ENCODE measurements at regions not wholly inside any gene's neighbourhood (a gene's known extent, or its start where the extent isn't known, plus 50 kb on each side); places are given as distances from the start of the nearest gene placed in this dataset.

- no peaks in the 10 kb centered on the region for H3K4me1 ChIP-seq (ENCODE audit: insufficient read depth, poor library complexity, severe bottlenecking)
- no peak for ATAC-seq (ENCODE audit: low read depth)
- H3K27ac ChIP-seq (ENCODE audit: poor library complexity, severe bottlenecking) = no peak overlapping the region
- no peak for DNase-seq (ENCODE audit: low spot score)
- no peak for TF ChIP-seq CTCF (IDR thresholded peaks at IDR 0.05; ENCODE audit: poor library complexity, severe bottlenecking)
- H3K36me3 ChIP-seq (ENCODE audit: low read depth) = no peaks in the 10 kb centered on the region
- no peaks in the 10 kb centered on the region for H3K9me3 ChIP-seq (ENCODE audit: severe bottlenecking)
- H3K4me3 ChIP-seq (ENCODE audit: severe bottlenecking) = no peak overlapping the region
- no peaks in the 10 kb centered on the region for H3K27me3 ChIP-seq (ENCODE audit: insufficient read depth, poor library complexity, severe bottlenecking)
These were observed 83.7 kb upstream of the KCNA4 start for GRCh38 chr11:30100495-30100894.

GRCh38 chr11:30106222-30107181 lies 89.7 kb upstream of the KCNA4 start:
- DNase-seq (ENCODE audit: low spot score) = no peak
- TF ChIP-seq CTCF (IDR thresholded peaks at IDR 0.05; ENCODE audit: poor library complexity, severe bottlenecking) = no peak

GRCh38 chr11:30107899-30108298 lies 91.1 kb upstream of the KCNA4 start:
- Histone ChIP-seq H3K36me3 (ENCODE audit: low read depth) (no peaks in the 10 kb centered on the region), H3K27me3 (ENCODE audit: insufficient read depth, poor library complexity, severe bottlenecking) (no peaks in the 10 kb centered on the region), H3K27ac (ENCODE audit: poor library complexity, severe bottlenecking) (no peak overlapping the region), H3K4me1 (ENCODE audit: insufficient read depth, poor library complexity, severe bottlenecking) (no peaks in the 10 kb centered on the region), H3K9me3 (ENCODE audit: severe bottlenecking) (no peaks in the 10 kb centered on the region), H3K4me3 (ENCODE audit: severe bottlenecking) (no peak overlapping the region)
- no peak for DNase-seq (ENCODE audit: low spot score)
- no peak for TF ChIP-seq CTCF (IDR thresholded peaks at IDR 0.05; ENCODE audit: poor library complexity, severe bottlenecking)
- ATAC-seq (ENCODE audit: low read depth) = peak; percentile 71; the same call in 2 of the 3 replicates

More at GRCh38 chr11:30106222-30107181, 89.7 kb upstream of the KCNA4 start:
- ATAC-seq (ENCODE audit: low read depth) = no peak
- Histone ChIP-seq H3K4me1 (ENCODE audit: insufficient read depth, poor library complexity, severe bottlenecking) (no peaks in the 10 kb centered on the region), H3K9me3 (ENCODE audit: severe bottlenecking) (no peaks in the 10 kb centered on the region), H3K4me3 (ENCODE audit: severe bottlenecking) (no peak overlapping the region), H3K27ac (ENCODE audit: poor library complexity, severe bottlenecking) (no peak overlapping the region), H3K36me3 (ENCODE audit: low read depth) (no peaks in the 10 kb centered on the region), H3K27me3 (ENCODE audit: insufficient read depth, poor library complexity, severe bottlenecking) (no peaks in the 10 kb centered on the region)

- TF ChIP-seq CTCF (IDR thresholded peaks at IDR 0.05; ENCODE audit: poor library complexity, severe bottlenecking) = no peak
These were observed 92.9 kb upstream of the KCNA4 start for GRCh38 chr11:30109774-30110173.

GRCh38 chr11:30110691-30111090 lies 93.9 kb upstream of the KCNA4 start:
- peaks cover 3% of the 10 kb centered on the region for H3K27me3 ChIP-seq (ENCODE audit: insufficient read depth, poor library complexity, severe bottlenecking)
- TF ChIP-seq CTCF (IDR thresholded peaks at IDR 0.05; ENCODE audit: poor library complexity, severe bottlenecking) = no peak
- no peaks in the 10 kb centered on the region for H3K36me3 ChIP-seq (ENCODE audit: low read depth)
- no peaks in the 10 kb centered on the region for H3K9me3 ChIP-seq (ENCODE audit: severe bottlenecking)
- H3K4me3 ChIP-seq (ENCODE audit: severe bottlenecking) = no peak overlapping the region
- DNase-seq (ENCODE audit: low spot score) (no peak), ATAC-seq (ENCODE audit: low read depth) (no peak)
- no peaks in the 10 kb centered on the region for H3K4me1 ChIP-seq (ENCODE audit: insufficient read depth, poor library complexity, severe bottlenecking)
- no peak overlapping the region for H3K27ac ChIP-seq (ENCODE audit: poor library complexity, severe bottlenecking)

More at GRCh38 chr11:30109774-30110173, 92.9 kb upstream of the KCNA4 start:
- Histone ChIP-seq H3K36me3 (ENCODE audit: low read depth) (no peaks in the 10 kb centered on the region), H3K27ac (ENCODE audit: poor library complexity, severe bottlenecking) (no peak overlapping the region), H3K4me3 (ENCODE audit: severe bottlenecking) (no peak overlapping the region), H3K9me3 (ENCODE audit: severe bottlenecking) (no peaks in the 10 kb centered on the region), H3K4me1 (ENCODE audit: insufficient read depth, poor library complexity, severe bottlenecking) (no peaks in the 10 kb centered on the region), H3K27me3 (ENCODE audit: insufficient read depth, poor library complexity, severe bottlenecking) (no peaks in the 10 kb centered on the region)
- ATAC-seq (ENCODE audit: low read depth) (no peak), DNase-seq (ENCODE audit: low spot score) (no peak)
